OCI-LY3 (cell line): ENCODE measurements at regions not wholly inside any gene's neighbourhood (a gene's known extent, or its start where the extent isn't known, plus 50 kb on each side); places are given as distances from the start of the nearest gene placed in this dataset.

Experiments
- CTCF ChIP-seq: fragments of 200-600, 300-600 bp; sonication (generic); IDR thresholded peaks from 2 replicates; pipeline ENCODE4 v1.5.1; 2014; ENCODE audit warnings: antibody characterized with exemption, low read length, low read depth
- EZH2phosphoT487 ChIP-seq: fragments of 200-600 bp; shearing (Covaris generic); IDR thresholded peaks from 2 replicates; pipeline ENCODE4 v1.6.1; 2018; ENCODE audit warnings: antibody characterized with exemption, mixed run types, low read depth

DNA sequence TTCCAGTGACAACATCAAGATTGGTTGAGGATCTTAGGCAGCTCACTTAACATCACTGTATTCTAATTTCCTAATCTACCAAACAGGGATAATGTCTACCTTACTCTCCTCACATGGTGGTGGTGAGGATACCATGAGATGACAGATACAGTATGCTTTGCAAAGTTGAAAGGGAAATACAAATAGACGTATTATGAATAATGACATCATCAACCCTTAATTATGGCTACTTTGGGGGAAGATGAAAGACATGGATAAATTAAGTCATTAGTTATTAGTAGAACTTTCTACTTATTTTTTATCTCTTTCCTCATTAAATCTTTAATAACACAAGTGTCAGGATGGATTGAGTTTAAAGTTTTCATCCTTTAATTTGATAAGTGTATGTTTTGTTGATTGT is 532.5 kb downstream of the KLF12 start:
- TF ChIP-seq CTCF (no peak), EZH2phosphoT487 (no peak)
